Panc1 (cell line): ENCODE measurements at regions not wholly inside any gene's neighbourhood (a gene's known extent, or its start where the extent isn't known, plus 50 kb on each side); places are given as distances from the start of the nearest gene placed in this dataset.

Experiments used
- CTCF ChIP-seq: fragments of 450-650 bp; IDR thresholded peaks from 2 replicates; pipeline ENCODE4 v1.5.1; 2017; ENCODE audit warnings: mild to moderate bottlenecking
- POLR2AphosphoS5 ChIP-seq: IDR thresholded peaks from 2 replicates; pipeline ENCODE4 v1.6.1; 2012; ENCODE audit warnings: mild to moderate bottlenecking, low read depth, low read length, moderate library complexity
- REST ChIP-seq, 2 experiments: IDR thresholded peaks; 2 replicates each; pipeline ENCODE4 v1.6.1; 2011 to 2012; ENCODE audit warnings: low read depth in 2 of 2, control low read depth in 1 of 2, low read length in 1 of 2, mild to moderate bottlenecking in 1 of 2, moderate library complexity in 1 of 2; ENCODE audit not compliant: insufficient read depth in 1 of 2
- TCF7L2 ChIP-seq: IDR thresholded peaks from 2 replicates; pipeline ENCODE4 v1.6.1; 2011; ENCODE audit warnings: mild to moderate bottlenecking, low read depth, low read length, inconsistent platforms

- TF ChIP-seq CTCF, result no peak
- no peak for TF ChIP-seq TCF7L2
- no peak for TF ChIP-seq POLR2AphosphoS5
- TF ChIP-seq REST (IDR thresholded peaks at IDR 0.05; ENCODE audit: insufficient read depth in 1 of 2, low read depth in 2 of 2, low read length in 1 of 2), result no peak
These were observed 377.0 kb upstream of the ATP2B1 start for GRCh38 chr12:90085494-90086274.
